Loucy (cell line): ENCODE measurements at regions not wholly inside any gene's neighbourhood (a gene's known extent, or its start where the extent isn't known, plus 50 kb on each side); places are given as distances from the start of the nearest gene placed in this dataset.

ENCODE experiments used
- EZH2phosphoT487 ChIP-seq: fragments of 200-600 bp; IDR thresholded peaks from 2 replicates; pipeline ENCODE4 v1.6.1; 2018; ENCODE audit warnings: antibody characterized with exemption, mild to moderate bottlenecking, moderate library complexity, borderline replicate concordance
- TF ChIP-seq, protein P1 (sequence below): fragments of 200-600 bp; sonication (generic); conservative IDR thresholded peaks from 2 replicates; pipeline ENCODE4 v1.5.1; 2014; ENCODE audit warnings: mild to moderate bottlenecking, antibody characterized with exemption, low read length

DNA sequence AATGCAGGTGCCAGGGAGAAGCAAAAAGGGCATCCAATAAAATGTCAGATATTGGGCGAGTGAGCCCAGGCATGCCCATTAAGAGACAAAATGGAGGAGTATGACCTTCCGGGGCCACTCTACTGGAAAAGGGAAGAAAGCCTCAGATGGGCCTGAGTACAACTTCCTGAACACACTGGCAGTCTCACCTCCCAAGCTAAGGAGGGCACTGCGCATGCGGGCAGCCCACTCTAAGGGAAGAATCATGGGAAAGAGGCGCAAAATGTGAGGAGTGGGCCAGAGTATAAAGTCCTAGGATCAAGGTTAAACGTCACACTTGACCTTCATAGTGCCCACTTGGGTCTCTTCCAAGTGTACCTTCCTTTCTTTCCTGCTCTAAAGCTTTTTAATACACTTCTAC, 63.5 kb downstream of the TIGD2 start:
- TF ChIP-seq, protein P1, sequence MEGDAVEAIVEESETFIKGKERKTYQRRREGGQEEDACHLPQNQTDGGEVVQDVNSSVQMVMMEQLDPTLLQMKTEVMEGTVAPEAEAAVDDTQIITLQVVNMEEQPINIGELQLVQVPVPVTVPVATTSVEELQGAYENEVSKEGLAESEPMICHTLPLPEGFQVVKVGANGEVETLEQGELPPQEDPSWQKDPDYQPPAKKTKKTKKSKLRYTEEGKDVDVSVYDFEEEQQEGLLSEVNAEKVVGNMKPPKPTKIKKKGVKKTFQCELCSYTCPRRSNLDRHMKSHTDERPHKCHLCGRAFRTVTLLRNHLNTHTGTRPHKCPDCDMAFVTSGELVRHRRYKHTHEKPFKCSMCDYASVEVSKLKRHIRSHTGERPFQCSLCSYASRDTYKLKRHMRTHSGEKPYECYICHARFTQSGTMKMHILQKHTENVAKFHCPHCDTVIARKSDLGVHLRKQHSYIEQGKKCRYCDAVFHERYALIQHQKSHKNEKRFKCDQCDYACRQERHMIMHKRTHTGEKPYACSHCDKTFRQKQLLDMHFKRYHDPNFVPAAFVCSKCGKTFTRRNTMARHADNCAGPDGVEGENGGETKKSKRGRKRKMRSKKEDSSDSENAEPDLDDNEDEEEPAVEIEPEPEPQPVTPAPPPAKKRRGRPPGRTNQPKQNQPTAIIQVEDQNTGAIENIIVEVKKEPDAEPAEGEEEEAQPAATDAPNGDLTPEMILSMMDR = no peak
- TF ChIP-seq EZH2phosphoT487 = no peak
